ENCODE measurements at regions not wholly inside any gene's neighbourhood (a gene's known extent, or its start where the extent isn't known, plus 50 kb on each side); places are given as distances from the start of the nearest gene placed in this dataset.

- Mint-ChIP-seq H3K4me3 (no peak overlapping the region), H3K27ac (no peak overlapping the region), H3K36me3 (ENCODE audit: low read depth) (no peaks in the 10 kb centered on the region), H3K27me3 (ENCODE audit: low read depth) (peaks cover 8% of the 10 kb centered on the region), H3K4me1 (ENCODE audit: low read depth) (no peaks in the 10 kb centered on the region), H3K9me3 (peaks cover 10% of the 10 kb centered on the region)
- CTCF ChIA-PET = no interaction called here
- DNase-seq = no peak
- intact Hi-C loops (cut with micrococcal nuclease) = no loop called here
These were observed 88.1 kb upstream of the NEO1 start for GRCh38 chr15:72964135-72964534.

GRCh38 chr15:72962054-72962702 is 90.1 kb upstream of the NEO1 start:
- intact Hi-C loops (cut with micrococcal nuclease) = no loop called here
- no peak for DNase-seq
- Mint-ChIP-seq H3K27me3 (ENCODE audit: low read depth) (peaks cover 8% of the 10 kb centered on the region), H3K27ac (no peak overlapping the region), H3K36me3 (ENCODE audit: low read depth) (no peaks in the 10 kb centered on the region), H3K4me1 (ENCODE audit: low read depth) (no peaks in the 10 kb centered on the region), H3K9me3 (peaks cover 10% of the 10 kb centered on the region), H3K4me3 (no peak overlapping the region)
- CTCF ChIA-PET = no interaction called here

DNA sequence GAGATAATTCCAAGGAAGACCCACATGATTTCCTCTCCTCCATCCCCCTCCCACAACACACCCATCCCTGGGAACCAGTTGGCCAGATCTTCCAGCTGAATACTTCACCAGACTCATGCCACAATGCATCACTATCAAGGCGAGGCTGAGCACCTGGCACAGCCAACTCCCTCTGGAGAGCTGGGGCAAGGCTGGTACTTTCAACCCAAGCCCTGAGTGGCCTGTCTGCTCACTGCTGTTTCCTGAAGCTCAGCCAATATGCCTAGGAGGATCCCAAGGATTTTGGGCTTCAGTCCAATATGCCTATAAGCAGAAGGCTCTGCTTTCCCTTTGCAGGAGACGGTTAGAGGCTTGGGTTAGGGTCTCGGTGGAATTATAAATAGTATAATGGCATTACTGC is 90.9 kb upstream of the NEO1 start:
- intact Hi-C loops (cut with micrococcal nuclease) = no loop called here
- no peaks in the 10 kb centered on the region for H3K4me1 Mint-ChIP-seq (ENCODE audit: low read depth)
- DNase-seq = no peak
- CTCF ChIA-PET = interaction anchor here (0.5 kb wide), 1 partner anchor 79 kb away, joined by 3 read pairs; no protein-coding TSS in a partner anchor
- H3K36me3 Mint-ChIP-seq (ENCODE audit: low read depth) = no peaks in the 10 kb centered on the region
- peaks cover 10% of the 10 kb centered on the region for H3K9me3 Mint-ChIP-seq
- peaks cover 8% of the 10 kb centered on the region for H3K27me3 Mint-ChIP-seq (ENCODE audit: low read depth)
- H3K27ac Mint-ChIP-seq = no peak overlapping the region
- H3K4me3 Mint-ChIP-seq = no peak overlapping the region

GRCh38 chr15:72958634-72959033 is 93.6 kb upstream of the NEO1 start:
- no peaks in the 10 kb centered on the region for H3K4me1 Mint-ChIP-seq (ENCODE audit: low read depth)

GRCh38 chr15:72953306-72953705 is 99.0 kb upstream of the NEO1 start:
- CTCF ChIA-PET = interaction anchor here (0.8 kb wide), 1 partner anchor 158 kb away, joined by 3 read pairs; no protein-coding TSS in a partner anchor
- peaks cover 5% of the 10 kb centered on the region for H3K9me3 Mint-ChIP-seq
- H3K27me3 Mint-ChIP-seq (ENCODE audit: low read depth) = peaks cover 8% of the 10 kb centered on the region

More at GRCh38 chr15:72958634-72959033, 93.6 kb upstream of the NEO1 start:
- intact Hi-C loops (cut with micrococcal nuclease) = no loop called here
- no peak for DNase-seq
- H3K27ac Mint-ChIP-seq = no peak overlapping the region
- H3K9me3 Mint-ChIP-seq = peaks cover 10% of the 10 kb centered on the region
- no peak overlapping the region for H3K4me3 Mint-ChIP-seq
- CTCF ChIA-PET = no interaction called here
- H3K27me3 Mint-ChIP-seq (ENCODE audit: low read depth) = peaks cover 4% of the 10 kb centered on the region
- H3K36me3 Mint-ChIP-seq (ENCODE audit: low read depth) = no peaks in the 10 kb centered on the region

DNA sequence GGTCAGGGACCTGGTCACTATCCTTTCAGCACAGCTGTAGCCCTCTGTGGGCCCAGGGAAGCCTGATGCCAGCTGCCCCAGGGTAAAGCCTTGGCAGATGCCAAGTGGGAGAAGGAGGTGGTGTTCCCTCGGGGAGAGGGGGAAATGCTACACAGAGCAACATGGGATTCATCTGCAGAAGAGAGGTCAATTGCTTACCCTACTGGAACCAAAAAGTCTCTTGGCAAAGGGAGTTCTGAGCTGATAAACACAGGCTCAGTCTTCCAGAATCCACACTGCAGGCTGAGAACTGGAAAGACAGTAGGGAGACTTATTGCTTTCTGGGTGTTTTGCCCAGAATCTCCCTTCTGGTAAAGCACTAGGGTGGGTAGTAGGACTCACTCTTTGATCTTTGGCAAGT is 100.1 kb upstream of the NEO1 start:
- peaks cover 5% of the 10 kb centered on the region for H3K9me3 Mint-ChIP-seq
- intact Hi-C loops (cut with micrococcal nuclease) = no loop called here
- no peak for DNase-seq
- CTCF ChIA-PET = no interaction called here
- H3K36me3 Mint-ChIP-seq (ENCODE audit: low read depth) = no peaks in the 10 kb centered on the region
- H3K4me3 Mint-ChIP-seq = no peak overlapping the region
- no peaks in the 10 kb centered on the region for H3K4me1 Mint-ChIP-seq (ENCODE audit: low read depth)
- peaks cover 8% of the 10 kb centered on the region for H3K27me3 Mint-ChIP-seq (ENCODE audit: low read depth)
- no peak overlapping the region for H3K27ac Mint-ChIP-seq

More at GRCh38 chr15:72953306-72953705, 99.0 kb upstream of the NEO1 start:
- intact Hi-C loops (cut with micrococcal nuclease) = no loop called here
- Mint-ChIP-seq H3K4me1 (ENCODE audit: low read depth) (no peaks in the 10 kb centered on the region), H3K36me3 (ENCODE audit: low read depth) (no peaks in the 10 kb centered on the region), H3K27ac (no peak overlapping the region), H3K4me3 (no peak overlapping the region)
- no peak for DNase-seq

- Mint-ChIP-seq H3K4me3 (no peak overlapping the region), H3K9me3 (peaks cover 13% of the 10 kb centered on the region), H3K36me3 (ENCODE audit: low read depth) (peaks cover 4% of the 10 kb centered on the region), H3K27ac (no peak overlapping the region), H3K27me3 (ENCODE audit: low read depth) (peaks cover 11% of the 10 kb centered on the region), H3K4me1 (ENCODE audit: low read depth) (no peaks in the 10 kb centered on the region)
- CTCF ChIA-PET = no interaction called here
- DNase-seq = no peak
- intact Hi-C loops (cut with micrococcal nuclease) = no loop called here
These were observed 103.6 kb upstream of the NEO1 start for GRCh38 chr15:72948662-72949061.

- peaks cover 11% of the 10 kb centered on the region for H3K27me3 Mint-ChIP-seq (ENCODE audit: low read depth)
- H3K4me3 Mint-ChIP-seq = no peak overlapping the region
- intact Hi-C loops (cut with micrococcal nuclease) = no loop called here
- DNase-seq = no peak
- no peaks in the 10 kb centered on the region for H3K4me1 Mint-ChIP-seq (ENCODE audit: low read depth)
- CTCF ChIA-PET = interaction anchor here (1.2 kb wide), 1 partner anchor 134 kb away, joined by 3 read pairs; no protein-coding TSS in a partner anchor
- H3K9me3 Mint-ChIP-seq = peaks cover 13% of the 10 kb centered on the region
- H3K27ac Mint-ChIP-seq = no peak overlapping the region
- H3K36me3 Mint-ChIP-seq (ENCODE audit: low read depth) = peaks cover 4% of the 10 kb centered on the region
These were observed 104.6 kb upstream of the NEO1 start for GRCh38 chr15:72947709-72948108.

- H3K27me3 Mint-ChIP-seq (ENCODE audit: low read depth) = peaks cover 6% of the 10 kb centered on the region
- no peaks in the 10 kb centered on the region for H3K4me1 Mint-ChIP-seq (ENCODE audit: low read depth)
- peaks cover 4% of the 10 kb centered on the region for H3K36me3 Mint-ChIP-seq (ENCODE audit: low read depth)
- no peak overlapping the region for H3K27ac Mint-ChIP-seq
- intact Hi-C loops (cut with micrococcal nuclease) = no loop called here
- no peak overlapping the region for H3K4me3 Mint-ChIP-seq
- no peak for DNase-seq
- peaks cover 13% of the 10 kb centered on the region for H3K9me3 Mint-ChIP-seq
- CTCF ChIA-PET = no interaction called here
These were observed 107.7 kb upstream of the NEO1 start for GRCh38 chr15:72944565-72944964.

DNA sequence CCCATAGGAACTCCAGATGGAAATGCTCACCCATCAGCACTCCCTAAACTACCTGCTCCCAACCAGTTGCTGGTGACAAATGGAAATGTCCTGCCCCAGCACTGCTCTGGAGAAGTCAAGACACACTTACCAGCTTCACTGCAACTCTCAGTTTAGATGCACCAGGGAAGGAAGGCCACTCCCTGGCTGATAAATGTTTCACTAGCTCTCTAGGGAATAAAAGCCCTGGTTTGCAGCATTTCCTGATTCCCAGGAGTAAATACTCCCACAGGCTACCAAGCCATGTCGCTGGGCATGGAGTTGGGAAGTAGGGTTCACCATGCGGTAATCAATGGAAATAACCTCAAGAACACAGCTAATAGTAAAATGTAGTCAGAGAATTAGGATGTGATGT is 112.0 kb upstream of the NEO1 start:
- Mint-ChIP-seq H3K27me3 (ENCODE audit: low read depth) (peaks cover 11% of the 10 kb centered on the region), H3K4me1 (ENCODE audit: low read depth) (no peaks in the 10 kb centered on the region), H3K27ac (no peak overlapping the region), H3K36me3 (ENCODE audit: low read depth) (no peaks in the 10 kb centered on the region), H3K9me3 (no peaks in the 10 kb centered on the region), H3K4me3 (no peak overlapping the region)
- CTCF ChIA-PET = no interaction called here
- DNase-seq = no peak
- intact Hi-C loops (cut with micrococcal nuclease) = no loop called here

DNA sequence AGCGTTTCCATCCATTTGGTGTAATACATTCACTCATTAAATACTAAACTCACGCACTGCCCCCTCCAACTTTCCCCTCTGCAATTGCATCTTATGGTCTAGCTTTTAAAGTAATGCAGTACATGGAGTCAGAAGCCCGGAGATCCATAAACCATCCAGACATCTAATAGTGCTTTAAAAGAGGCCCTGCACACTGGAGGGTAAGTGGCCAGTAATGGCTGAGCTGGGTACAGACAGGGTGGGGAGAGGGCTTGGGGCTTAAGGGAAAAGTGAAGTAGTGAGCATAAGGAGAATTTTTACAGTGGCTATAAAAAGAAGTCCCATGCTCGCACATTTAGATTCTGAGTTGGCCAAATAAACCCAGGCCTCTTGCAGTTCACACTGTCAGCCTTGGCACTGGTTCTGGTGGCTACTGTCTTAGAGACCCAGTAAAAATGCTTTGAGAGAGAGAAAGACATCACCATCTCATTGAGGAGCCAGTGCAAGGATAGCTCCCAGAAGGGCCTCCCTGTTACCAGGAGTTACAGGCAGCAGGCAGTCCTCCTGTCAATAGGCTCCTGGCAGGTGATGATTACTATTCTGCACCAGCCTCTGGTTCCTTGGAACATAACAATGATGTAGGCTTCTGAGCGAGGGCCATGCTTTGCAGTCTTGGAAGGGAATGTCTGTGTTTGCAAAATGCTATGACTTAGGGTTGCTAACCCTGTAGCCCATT is 112.6 kb upstream of the NEO1 start:
- no peaks in the 10 kb centered on the region for H3K36me3 Mint-ChIP-seq (ENCODE audit: low read depth)
- CTCF ChIA-PET = no interaction called here
- H3K4me3 Mint-ChIP-seq = no peak overlapping the region
- intact Hi-C loops (cut with micrococcal nuclease) = no loop called here
- peaks cover 9% of the 10 kb centered on the region for H3K27me3 Mint-ChIP-seq (ENCODE audit: low read depth)
- no peak overlapping the region for H3K27ac Mint-ChIP-seq
- no peaks in the 10 kb centered on the region for H3K4me1 Mint-ChIP-seq (ENCODE audit: low read depth)
- H3K9me3 Mint-ChIP-seq = no peaks in the 10 kb centered on the region
- DNase-seq = no peak

DNA sequence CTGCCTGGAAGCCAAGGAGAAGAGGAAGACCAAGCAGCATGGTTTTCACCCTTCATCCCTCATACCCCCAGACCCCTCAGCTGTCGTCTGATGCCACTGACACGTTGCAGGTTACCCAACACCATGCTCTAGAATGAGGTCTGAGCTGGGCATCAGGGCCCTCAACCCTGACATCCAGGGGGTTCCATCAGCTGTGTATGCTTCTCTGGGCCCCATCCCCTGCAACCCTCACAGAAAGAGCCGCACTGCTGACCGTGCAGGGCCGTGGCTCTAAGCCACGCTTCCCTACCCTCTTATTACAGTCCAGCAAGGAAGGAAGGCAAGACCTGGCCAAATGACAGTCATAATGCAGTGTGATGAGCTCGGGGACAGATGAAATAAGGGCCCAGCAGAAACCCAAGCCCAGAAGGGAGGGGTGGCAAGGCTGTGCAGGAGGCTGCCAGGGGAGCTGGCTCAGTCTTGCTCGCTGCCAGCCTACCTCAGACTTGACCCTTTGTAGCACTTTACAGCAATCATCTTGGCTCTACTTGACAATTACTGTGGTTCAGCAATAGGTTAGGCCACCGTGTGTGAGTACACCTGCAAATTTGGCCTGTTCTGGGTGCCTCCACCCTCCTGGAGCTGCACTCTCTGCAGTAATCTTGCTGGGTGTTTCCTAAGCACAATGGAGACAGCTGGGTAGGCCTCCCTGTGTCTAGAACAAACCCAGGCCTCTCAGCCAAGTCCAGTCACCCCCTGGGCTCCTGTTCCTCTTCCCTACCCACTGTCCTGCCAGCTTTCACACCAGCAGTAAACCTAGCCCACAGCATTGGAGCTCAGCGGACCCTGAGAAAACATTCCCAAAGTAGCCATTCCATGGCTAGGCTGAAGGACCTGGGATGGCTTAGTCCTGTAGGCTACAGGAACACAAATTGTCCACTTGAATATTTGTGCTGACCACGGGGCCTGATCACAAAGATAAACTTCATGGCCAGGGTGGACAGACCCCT is 115.3 kb upstream of the NEO1 start:
- no peaks in the 10 kb centered on the region for H3K36me3 Mint-ChIP-seq (ENCODE audit: low read depth)
- peaks cover 17% of the 10 kb centered on the region for H3K27me3 Mint-ChIP-seq (ENCODE audit: low read depth)
- intact Hi-C loops (cut with micrococcal nuclease) = no loop called here
- CTCF ChIA-PET = no interaction called here
- H3K4me3 Mint-ChIP-seq = no peak overlapping the region
- no peak overlapping the region for H3K27ac Mint-ChIP-seq
- no peaks in the 10 kb centered on the region for H3K4me1 Mint-ChIP-seq (ENCODE audit: low read depth)
- no peak for DNase-seq
- no peaks in the 10 kb centered on the region for H3K9me3 Mint-ChIP-seq
